GM12878 (cell line): ENCODE measurements at regions not wholly inside any gene's neighbourhood (a gene's known extent, or its start where the extent isn't known, plus 50 kb on each side); places are given as distances from the start of the nearest gene placed in this dataset.

Source experiments
- ATAC-seq: fragments of 200-7000 bp; cut with Tn5 transposase; 3 replicates; pipeline ENCODE4 v1.9.1; 2020; ENCODE audit warnings: mild to moderate bottlenecking, moderate library complexity
- BruUV-seq: library from RNA; stranded (reverse); fragments of 400-500 nt; replicated peaks from 2 replicates; lab custom pipeline; 2021; lab: Mats Ljungman, UMichigan
- CTCF ChIA-PET: fragments of 300-600 bp; sonication (Branson Sonifier 250); formaldehyde crosslinking; extraction: SDS; loops from one replicate; lab custom pipeline; 2021; ENCODE audit warnings: inconsistent platforms; lab: Yijun Ruan, JAX
- POLR2A ChIA-PET: fragments of 350-600 bp; formaldehyde crosslinking; extraction: SDS; loops from one replicate; lab custom pipeline; 2021; ENCODE audit warnings: inconsistent platforms; lab: Charles Lee
- RAD21 ChIA-PET: fragments of 300-600 bp; sonication (Branson Sonifier 250); formaldehyde crosslinking; loops from one replicate; lab custom pipeline; 2023; ENCODE audit warnings: antibody characterized with exemption; ENCODE audit not compliant: unreplicated experiment; lab: Charles Lee
- SMC1A ChIA-PET: fragments of 300-600 bp; sonication (Branson Sonifier 250); formaldehyde crosslinking; loops from one replicate; lab custom pipeline; 2023; ENCODE audit not compliant: unreplicated experiment, uncharacterized antibody; lab: Charles Lee
- DNase-seq: peaks from one replicate; pipeline ENCODE4 v3.0.0-alpha.2; 2011; ENCODE audit warnings: low read depth, low spot score
- FAIRE-seq: peaks from 3 replicates; lab custom pipeline; 2011; peaks lifted over from hg19 to GRCh38; lab: Jason Lieb, UNC
- H2AFZ ChIP-seq: 2 replicates; pipeline ENCODE4 v1.6.0; 2011; ENCODE audit warnings: low read depth, low read length, control low read depth; ENCODE audit not compliant: control insufficient read depth
- H3K27ac ChIP-seq: 2 replicates; pipeline ENCODE4 v1.5.1; 2011; ENCODE audit warnings: control low read depth; ENCODE audit not compliant: control insufficient read depth, insufficient read depth
- H3K27me3 ChIP-seq, 2 experiments: replicated peaks in 1 of 2; 2 replicates each; pipeline versions ENCODE4 v1.6.0 to v1.6.1; 2011; ENCODE audit warnings: low read length in 1 of 2; ENCODE audit not compliant: control insufficient read depth in 2 of 2, insufficient read depth in 2 of 2
- H3K36me3 ChIP-seq, 2 experiments: 2 replicates each; pipeline ENCODE4 v1.5.1; 2011; ENCODE audit warnings: low read length in 1 of 2; ENCODE audit not compliant: control insufficient read depth in 2 of 2, insufficient read depth in 2 of 2
- H3K4me1 ChIP-seq: 2 replicates; pipeline ENCODE4 v1.6.1; 2011; ENCODE audit warnings: mild to moderate bottlenecking, low read length, moderate library complexity, mixed read lengths; ENCODE audit not compliant: control insufficient read depth, insufficient read depth
- H3K4me2 ChIP-seq: 2 replicates; pipeline ENCODE4 v1.6.0; 2011; ENCODE audit warnings: control low read depth; ENCODE audit not compliant: control insufficient read depth, insufficient read depth
- H3K4me3 ChIP-seq: fragments of 200-600 bp; sonication (generic); 2 replicates; pipeline ENCODE4 v1.5.1; 2016
- H3K79me2 ChIP-seq: 2 replicates; pipeline ENCODE4 v1.6.0; 2011; ENCODE audit warnings: low read length; ENCODE audit not compliant: control insufficient read depth, insufficient read depth
- H3K9ac ChIP-seq: 2 replicates; pipeline ENCODE4 v1.8.0; 2011; ENCODE audit warnings: low read length, control low read depth, mixed read lengths; ENCODE audit not compliant: control insufficient read depth, insufficient read depth
- H3K9me3 ChIP-seq: replicated peaks from 3 replicates; pipeline ENCODE4 v1.5.1; 2011; ENCODE audit warnings: mild to moderate bottlenecking, low read length; ENCODE audit not compliant: control insufficient read depth, insufficient read depth
- H4K20me1 ChIP-seq: 2 replicates; pipeline ENCODE4 v1.6.0; 2011; ENCODE audit not compliant: control insufficient read depth, insufficient read depth
- ATF7 ChIP-seq: fragments of 450-650 bp; IDR thresholded peaks from 2 replicates; pipeline ENCODE4 v1.6.1; 2016; ENCODE audit warnings: low read depth, mild to moderate bottlenecking
- EGR1 ChIP-seq, 2 experiments: IDR thresholded peaks; 1 replicate in 1 of 2; 2 replicates in 1 of 2; pipeline ENCODE4 v1.6.1; 2011 to 2012; ENCODE audit warnings: low read depth in 2 of 2, low read length in 2 of 2, borderline replicate concordance in 1 of 2, mild to moderate bottlenecking in 1 of 2, moderate library complexity in 1 of 2
- EP300 ChIP-seq, 2 experiments: fragments of 150-350 bp in 1 of 2; IDR thresholded peaks; 2 replicates each; pipeline ENCODE4 v1.6.1; 2011 to 2012; ENCODE audit warnings: low read depth in 2 of 2, low read length in 2 of 2, borderline replicate concordance in 1 of 2, improper control_type of control experiment in 1 of 2, inconsistent platforms in 1 of 2; ENCODE audit not compliant: control insufficient read depth in 1 of 2
- NBN ChIP-seq: fragments of 450-650 bp; IDR thresholded peaks from 2 replicates; pipeline ENCODE4 v1.6.1; 2016
- SIX5 ChIP-seq: IDR thresholded peaks from 2 replicates; pipeline ENCODE4 v1.6.1; 2011; ENCODE audit warnings: mild to moderate bottlenecking, low read depth, low read length, moderate library complexity; ENCODE audit not compliant: severe bottlenecking
- SREBF2 ChIP-seq: IDR thresholded peaks from 2 replicates; pipeline ENCODE4 v1.6.1; 2012; ENCODE audit warnings: mild to moderate bottlenecking, low read length
- SUZ12 ChIP-seq: fragments of 200-600 bp; sonication (generic); IDR thresholded peaks from one replicate; pipeline ENCODE4 v1.6.1; 2018; ENCODE audit warnings: antibody characterized with exemption, mild to moderate bottlenecking; ENCODE audit not compliant: unreplicated experiment
- WGBS: methylation state at CpG from one replicate; pipeline ENCODE4 v1.1.6; 2016; ENCODE audit warnings: low lambda C conversion rate; ENCODE audit not compliant: insufficient replicate concordance, insufficient coverage; ENCODE audit errors: missing lambda C conversion rate; 5-methylcytosine and 5-hydroxymethylcytosine counted together
- in situ Hi-C: fragments of 300-500 bp; cut with MboI; formaldehyde crosslinking; loops from 9 replicates; pipeline ENCODE4 v1.14.3; 2018; ENCODE audit warnings: mixed read lengths
- intact Hi-C: fragments of 100-400 bp; cut with micrococcal nuclease; formaldehyde crosslinking; loops from one replicate; pipeline ENCODE4 v1.14.2; 2022; ENCODE audit not compliant: unreplicated experiment
- TF ChIP-seq, protein P1 (sequence below): fragments of 450-650 bp; formaldehyde crosslinking; IDR thresholded peaks from 2 replicates; pipeline ENCODE4 v1.5.0; 2022; ENCODE audit warnings: mild to moderate bottlenecking, missing genetic modification characterization
- TF ChIP-seq, protein P2 (sequence below): IDR thresholded peaks from 2 replicates; pipeline ENCODE4 v1.6.1; 2011; ENCODE audit warnings: borderline replicate concordance, low read depth, mild to moderate bottlenecking, moderate library complexity, mixed read lengths, low read length; ENCODE audit not compliant: insufficient read depth; ENCODE audit errors: extremely low read length

DNA sequence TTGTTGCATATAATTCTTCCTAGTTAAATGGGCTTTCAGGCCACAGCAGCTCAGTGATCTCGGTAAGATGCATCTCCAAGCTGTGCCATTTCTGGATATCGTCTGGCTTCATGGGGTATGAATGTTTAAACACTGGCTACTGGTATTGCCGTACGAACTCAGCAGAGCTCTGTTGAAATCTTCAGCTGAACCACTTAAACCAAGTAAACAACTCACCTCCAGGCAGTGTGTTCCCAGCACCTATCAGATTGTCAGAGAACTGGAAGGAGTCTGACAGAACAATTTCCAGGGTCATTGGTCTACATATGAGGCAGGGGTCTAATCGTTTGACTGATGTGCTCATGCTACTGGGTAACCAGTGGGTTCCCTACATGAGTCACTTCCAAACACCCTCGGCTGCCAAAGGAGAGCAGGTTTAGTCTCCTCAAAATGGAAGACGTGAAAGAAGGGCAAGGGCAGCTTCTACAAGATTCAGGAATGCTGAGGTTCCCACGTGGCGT is 93.2 kb upstream of the BMAL1 start:
- no peak overlapping the region for H3K27ac ChIP-seq
- H3K27me3 ChIP-seq: no peaks in the 10 kb centered on the region
- no peaks in the 10 kb centered on the region for H3K36me3 ChIP-seq
- H4K20me1 ChIP-seq: no peaks in the 10 kb centered on the region
- DNase-seq: no peak
- H3K9me3 ChIP-seq: no peaks in the 10 kb centered on the region
- ChIA-PET SMC1A (interaction anchor here (0.6 to 2.0 kb wide), 11 partner anchors 11 to 221 kb away, joined by 3 to 11 read pairs (median 3); no protein-coding TSS in a partner anchor), RAD21 (interaction anchor here (0.9 to 2.7 kb wide), 4 partner anchors 30 to 853 kb away, joined by 3 to 32 read pairs (median 4); no protein-coding TSS in a partner anchor), POLR2A (no interaction called here), CTCF (interaction anchor here (0.6 to 3.8 kb wide), 20 partner anchors 11 to 590 kb away, joined by 3 to 49 read pairs (median 3); no protein-coding TSS in a partner anchor)
- H2AFZ ChIP-seq: no peak overlapping the region
- no peak for FAIRE-seq
- 52% methylated on average over 9 of the region's 9 CpGs for WGBS
- no peak overlapping the region for H3K4me3 ChIP-seq
- no peak for ATAC-seq
- no peaks in the 10 kb centered on the region for H3K79me2 ChIP-seq
- TF ChIP-seq SUZ12 (no peak), SREBF2 (no peak), EP300 (IDR thresholded peaks at IDR 0.05; ENCODE audit: borderline replicate concordance in 1 of 2, control insufficient read depth in 1 of 2, low read depth in 2 of 2, low read length in 2 of 2) (no peak), NBN (no peak), SIX5 (no peak), EGR1 (IDR thresholded peaks at IDR 0.05; ENCODE audit: borderline replicate concordance in 1 of 2, low read depth in 2 of 2, low read length in 2 of 2) (no peak), ATF7 (no peak)
- TF ChIP-seq, protein P1, sequence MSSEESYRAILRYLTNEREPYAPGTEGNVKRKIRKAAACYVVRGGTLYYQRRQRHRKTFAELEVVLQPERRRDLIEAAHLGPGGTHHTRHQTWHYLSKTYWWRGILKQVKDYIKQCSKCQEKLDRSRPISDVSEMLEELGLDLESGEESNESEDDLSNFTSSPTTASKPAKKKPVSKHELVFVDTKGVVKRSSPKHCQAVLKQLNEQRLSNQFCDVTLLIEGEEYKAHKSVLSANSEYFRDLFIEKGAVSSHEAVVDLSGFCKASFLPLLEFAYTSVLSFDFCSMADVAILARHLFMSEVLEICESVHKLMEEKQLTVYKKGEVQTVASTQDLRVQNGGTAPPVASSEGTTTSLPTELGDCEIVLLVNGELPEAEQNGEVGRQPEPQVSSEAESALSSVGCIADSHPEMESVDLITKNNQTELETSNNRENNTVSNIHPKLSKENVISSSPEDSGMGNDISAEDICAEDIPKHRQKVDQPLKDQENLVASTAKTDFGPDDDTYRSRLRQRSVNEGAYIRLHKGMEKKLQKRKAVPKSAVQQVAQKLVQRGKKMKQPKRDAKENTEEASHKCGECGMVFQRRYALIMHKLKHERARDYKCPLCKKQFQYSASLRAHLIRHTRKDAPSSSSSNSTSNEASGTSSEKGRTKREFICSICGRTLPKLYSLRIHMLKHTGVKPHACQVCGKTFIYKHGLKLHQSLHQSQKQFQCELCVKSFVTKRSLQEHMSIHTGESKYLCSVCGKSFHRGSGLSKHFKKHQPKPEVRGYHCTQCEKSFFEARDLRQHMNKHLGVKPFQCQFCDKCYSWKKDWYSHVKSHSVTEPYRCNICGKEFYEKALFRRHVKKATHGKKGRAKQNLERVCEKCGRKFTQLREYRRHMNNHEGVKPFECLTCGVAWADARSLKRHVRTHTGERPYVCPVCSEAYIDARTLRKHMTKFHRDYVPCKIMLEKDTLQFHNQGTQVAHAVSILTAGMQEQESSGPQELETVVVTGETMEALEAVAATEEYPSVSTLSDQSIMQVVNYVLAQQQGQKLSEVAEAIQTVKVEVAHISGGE (CRISPR knock-in tag): no peak
- TF ChIP-seq, protein P2, sequence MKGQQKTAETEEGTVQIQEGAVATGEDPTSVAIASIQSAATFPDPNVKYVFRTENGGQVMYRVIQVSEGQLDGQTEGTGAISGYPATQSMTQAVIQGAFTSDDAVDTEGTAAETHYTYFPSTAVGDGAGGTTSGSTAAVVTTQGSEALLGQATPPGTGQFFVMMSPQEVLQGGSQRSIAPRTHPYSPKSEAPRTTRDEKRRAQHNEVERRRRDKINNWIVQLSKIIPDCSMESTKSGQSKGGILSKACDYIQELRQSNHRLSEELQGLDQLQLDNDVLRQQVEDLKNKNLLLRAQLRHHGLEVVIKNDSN: no peak
- H3K4me2 ChIP-seq: no peak overlapping the region
- BruUV-seq: no TSS peak
- in situ Hi-C loops: loop anchor here (25.0 kb wide), 1 partner anchor 222 kb away; no protein-coding TSS in a partner anchor
- no peak overlapping the region for H3K9ac ChIP-seq
- H3K4me1 ChIP-seq: peaks cover 4% of the 10 kb centered on the region
- intact Hi-C loops: no loop called here
